Neuron (in vitro differentiated cells): ENCODE measurements at regions not wholly inside any gene's neighbourhood (a gene's known extent, or its start where the extent isn't known, plus 50 kb on each side); places are given as distances from the start of the nearest gene placed in this dataset.
"Not testable (repeated sequence)": the region's sequence is repeated elsewhere in the genome, so short reads cannot be mapped to it uniquely, and the experiment has no call there.

Experiments used
- H2AFZ ChIP-seq: one replicate; pipeline ENCODE4 v1.6.1; 2013; ENCODE audit warnings: low read depth, mild to moderate bottlenecking, inconsistent platforms, low read length, moderate library complexity
- H3K27me3 ChIP-seq: one replicate; pipeline ENCODE4 v1.6.1; 2013; ENCODE audit warnings: low read length; ENCODE audit not compliant: insufficient read depth
- H3K36me3 ChIP-seq: one replicate; pipeline ENCODE4 v1.6.1; 2013; ENCODE audit warnings: low read length; ENCODE audit not compliant: insufficient read depth
- H3K4me1 ChIP-seq: one replicate; pipeline ENCODE4 v1.6.1; 2013; ENCODE audit warnings: low read length; ENCODE audit not compliant: insufficient read depth
- H3K4me3 ChIP-seq: 2 replicates; pipeline ENCODE4 v1.5.1; 2013; ENCODE audit warnings: mild to moderate bottlenecking, low read length, moderate library complexity
- H3K9me3 ChIP-seq: one replicate; pipeline ENCODE4 v1.6.1; 2013; ENCODE audit warnings: low read length

- H3K36me3 ChIP-seq: no peaks in the 10 kb centered on the region
- no peaks in the 10 kb centered on the region for H3K9me3 ChIP-seq
- no peaks in the 10 kb centered on the region for H3K4me1 ChIP-seq
- no peaks in the 10 kb centered on the region for H3K27me3 ChIP-seq
- H3K4me3 ChIP-seq: no peak overlapping the region
- no peak overlapping the region for H2AFZ ChIP-seq
Observed at GRCh38 chr15:45858491-45858890, 223.7 kb downstream of the SQOR start.

- no peaks in the 10 kb centered on the region for H3K27me3 ChIP-seq
- no peak overlapping the region for H2AFZ ChIP-seq
- H3K4me1 ChIP-seq: no peaks in the 10 kb centered on the region
- no peak overlapping the region for H3K4me3 ChIP-seq
- no peaks in the 10 kb centered on the region for H3K9me3 ChIP-seq
- no peaks in the 10 kb centered on the region for H3K36me3 ChIP-seq
Observed at GRCh38 chr15:45862034-45862433, 227.2 kb downstream of the SQOR start.

GRCh38 chr15:45863881-45864580 lies 229.2 kb downstream of the SQOR start:
- H3K36me3 ChIP-seq: no peaks in the 10 kb centered on the region

GRCh38 chr15:45866616-45867015 lies 231.8 kb downstream of the SQOR start:
- H3K36me3 ChIP-seq: no peaks in the 10 kb centered on the region
- no peak overlapping the region for H3K4me3 ChIP-seq
- H3K27me3 ChIP-seq: no peaks in the 10 kb centered on the region
- H2AFZ ChIP-seq: no peak overlapping the region
- H3K4me1 ChIP-seq: no peaks in the 10 kb centered on the region
- no peaks in the 10 kb centered on the region for H3K9me3 ChIP-seq

More at GRCh38 chr15:45863881-45864580, 229.2 kb downstream of the SQOR start:
- Histone ChIP-seq H2AFZ (no peak overlapping the region), H3K27me3 (no peaks in the 10 kb centered on the region), H3K9me3 (no peaks in the 10 kb centered on the region), H3K4me3 (no peak overlapping the region), H3K4me1 (no peaks in the 10 kb centered on the region)

- Histone ChIP-seq H3K9me3 (no peaks in the 10 kb centered on the region), H2AFZ (no peak overlapping the region), H3K27me3 (no peaks in the 10 kb centered on the region), H3K4me3 (no peak overlapping the region), H3K36me3 (no peaks in the 10 kb centered on the region), H3K4me1 (no peaks in the 10 kb centered on the region)
Observed at GRCh38 chr15:45867281-45867680, 232.5 kb downstream of the SQOR start.

- no peaks in the 10 kb centered on the region for H3K4me1 ChIP-seq
- no peaks in the 10 kb centered on the region for H3K9me3 ChIP-seq
- no peaks in the 10 kb centered on the region for H3K27me3 ChIP-seq
- H3K4me3 ChIP-seq: no peak overlapping the region
- no peak overlapping the region for H2AFZ ChIP-seq
- no peaks in the 10 kb centered on the region for H3K36me3 ChIP-seq
Observed at GRCh38 chr15:45868109-45868691, 233.4 kb downstream of the SQOR start.

- Histone ChIP-seq H3K36me3 (no peaks in the 10 kb centered on the region), H3K27me3 (no peaks in the 10 kb centered on the region), H3K4me1 (no peaks in the 10 kb centered on the region), H3K9me3 (no peaks in the 10 kb centered on the region), H2AFZ (no peak overlapping the region), H3K4me3 (no peak overlapping the region)
Observed at GRCh38 chr15:45869034-45869668, 234.3 kb downstream of the SQOR start.

- Histone ChIP-seq H3K9me3 (no peaks in the 10 kb centered on the region), H3K36me3 (no peaks in the 10 kb centered on the region), H3K4me1 (no peaks in the 10 kb centered on the region), H3K4me3 (no peak overlapping the region), H2AFZ (no peak overlapping the region), H3K27me3 (no peaks in the 10 kb centered on the region)
Observed at GRCh38 chr15:45871121-45871855, 236.5 kb downstream of the SQOR start.

- no peak overlapping the region for H3K4me3 ChIP-seq
- H3K4me1 ChIP-seq: no peaks in the 10 kb centered on the region
- no peak overlapping the region for H2AFZ ChIP-seq
- H3K9me3 ChIP-seq: no peaks in the 10 kb centered on the region
- H3K27me3 ChIP-seq: no peaks in the 10 kb centered on the region
- no peaks in the 10 kb centered on the region for H3K36me3 ChIP-seq
Observed at GRCh38 chr15:45873781-45874180, 239.0 kb downstream of the SQOR start.

GRCh38 chr15:45874566-45874965 lies 239.7 kb downstream of the SQOR start:
- not testable (repeated sequence) for H3K9me3 ChIP-seq, H3K4me1 ChIP-seq, H3K36me3 ChIP-seq, H3K27me3 ChIP-seq, H3K4me3 ChIP-seq, H2AFZ ChIP-seq

- Histone ChIP-seq H3K9me3 (no peaks in the 10 kb centered on the region), H3K4me1 (no peaks in the 10 kb centered on the region), H2AFZ (no peak overlapping the region), H3K4me3 (no peak overlapping the region), H3K36me3 (no peaks in the 10 kb centered on the region), H3K27me3 (no peaks in the 10 kb centered on the region)
Observed at GRCh38 chr15:45884289-45884688, 249.5 kb downstream of the SQOR start.

- no peaks in the 10 kb centered on the region for H3K36me3 ChIP-seq
- no peaks in the 10 kb centered on the region for H3K9me3 ChIP-seq
Observed at GRCh38 chr15:45884755-45885445, 250.1 kb downstream of the SQOR start.

GRCh38 chr15:45885801-45886200 lies 251.0 kb downstream of the SQOR start:
- no peaks in the 10 kb centered on the region for H3K9me3 ChIP-seq
- H3K27me3 ChIP-seq: no peaks in the 10 kb centered on the region
- no peak overlapping the region for H2AFZ ChIP-seq
- H3K4me1 ChIP-seq: no peaks in the 10 kb centered on the region
- H3K4me3 ChIP-seq: no peak overlapping the region
- H3K36me3 ChIP-seq: no peaks in the 10 kb centered on the region

More at GRCh38 chr15:45884755-45885445, 250.1 kb downstream of the SQOR start:
- Histone ChIP-seq H3K4me3 (no peak overlapping the region), H2AFZ (no peak overlapping the region), H3K27me3 (no peaks in the 10 kb centered on the region), H3K4me1 (no peaks in the 10 kb centered on the region)
